Pancreas (tissue), 10 donors: ENCODE measurements at regions not wholly inside any gene's neighbourhood (a gene's known extent, or its start where the extent isn't known, plus 50 kb on each side); places are given as distances from the start of the nearest gene placed in this dataset.
"Not testable (repeated sequence)": the region's sequence is repeated elsewhere in the genome, so short reads cannot be mapped to it uniquely, and the experiment has no call there.

Source experiments
- ATAC-seq, 4 donors: fragments of 200-7000 bp; cut with Tn5 transposase; one replicate each; pipeline versions ENCODE4 v1.8.0 to v1.9.1; 2020; ENCODE audit warnings: mild to moderate bottlenecking in 4 of 4, moderate library complexity in 4 of 4
- DNase-seq, 6 donors: peaks; one replicate each; pipeline ENCODE4 v3.0.0-alpha.2; 2020
- FAIRE-seq: peaks from 2 replicates; lab custom pipeline; 2012; peaks lifted over from hg19 to GRCh38; lab: Jason Lieb, UNC
- H3K27ac ChIP-seq, 4 donors: fragments of 200-600 bp; sonication (generic); 1 replicate in 3 of 4; 2 replicates in 1 of 4; pipeline versions ENCODE4 v1.5.0 to v1.8.0; 2020
- H3K27me3 ChIP-seq, 4 donors: fragments of 200-600 bp; one replicate each; pipeline ENCODE4 v1.8.0; 2021
- H3K36me3 ChIP-seq, 3 donors: fragments of 200-600 bp; sonication (generic) in 1 of 3; one replicate each; pipeline versions ENCODE4 v1.5.0 to v1.8.0; 2020 to 2021
- H3K4me1 ChIP-seq, 3 donors: fragments of 200-600 bp; one replicate each; pipeline ENCODE4 v1.8.0; 2021
- H3K4me3 ChIP-seq, 4 donors: fragments of 200-600 bp; sonication (generic) in 2 of 4; one replicate each; pipeline versions ENCODE4 v1.5.0 to v1.8.0; 2020 to 2021
- H3K9me3 ChIP-seq, 4 donors: fragments of 200-600 bp; one replicate each; pipeline ENCODE4 v1.8.0; 2021
- WGBS, 2 donors: extraction: QIAGEN DNeasy Blood & Tissue Kit; methylation state at CpG; one replicate each; pipeline ENCODE4 v1.1.7; 2013; 5-methylcytosine and 5-hydroxymethylcytosine counted together
- intact Hi-C, 3 donors: fragments of 100-400 bp; cut with DNase I; formaldehyde crosslinking; loops; one replicate each; pipeline versions ENCODE4 v1.11.1 to v1.14.2; 2022
- TF ChIP-seq, protein P1 (sequence below), 4 donors: fragments of 200-600 bp; sonication (generic) in 3 of 4; IDR thresholded peaks; one replicate each; pipeline versions ENCODE4 v1.5.0 to v1.8.0; 2021; ENCODE audit warnings: antibody characterized with exemption in 4 of 4
- donor health status: healthy with polysubstance abuse.
- donor health status: DM: no; HTN: no; CAD: no; lungs with moderate emphysema.
- donor health status: DM: no; HTN: no; CAD: no.
- donor health status: control.
- donor health status: control.
- donor health status: Bipolar disorder and iron deficiency.
- donor health status: DM: yes; HTN: yes; CAD: no.
- donor health status: DM: no; HTN: no; CAD: no.
- donor health status: DM: no; HTN: no; CAD: no.
- donor health status: DM: yes; HTN: yes; CAD: no.

GRCh38 chr3:159674583-159674982, 314.1 kb upstream of the IL12A start:
- ATAC-seq (no peak), DNase-seq (no peak), FAIRE-seq (no peak)
- Histone ChIP-seq H3K9me3 (no peaks in the 10 kb centered on the region), H3K27ac (no peak overlapping the region), H3K4me3 (no peak overlapping the region), H3K36me3 (no peaks in the 10 kb centered on the region), H3K4me1 (no peaks in the 10 kb centered on the region), H3K27me3 (no peaks in the 10 kb centered on the region)
- intact Hi-C loops, result no loop called here
- TF ChIP-seq, protein P1, sequence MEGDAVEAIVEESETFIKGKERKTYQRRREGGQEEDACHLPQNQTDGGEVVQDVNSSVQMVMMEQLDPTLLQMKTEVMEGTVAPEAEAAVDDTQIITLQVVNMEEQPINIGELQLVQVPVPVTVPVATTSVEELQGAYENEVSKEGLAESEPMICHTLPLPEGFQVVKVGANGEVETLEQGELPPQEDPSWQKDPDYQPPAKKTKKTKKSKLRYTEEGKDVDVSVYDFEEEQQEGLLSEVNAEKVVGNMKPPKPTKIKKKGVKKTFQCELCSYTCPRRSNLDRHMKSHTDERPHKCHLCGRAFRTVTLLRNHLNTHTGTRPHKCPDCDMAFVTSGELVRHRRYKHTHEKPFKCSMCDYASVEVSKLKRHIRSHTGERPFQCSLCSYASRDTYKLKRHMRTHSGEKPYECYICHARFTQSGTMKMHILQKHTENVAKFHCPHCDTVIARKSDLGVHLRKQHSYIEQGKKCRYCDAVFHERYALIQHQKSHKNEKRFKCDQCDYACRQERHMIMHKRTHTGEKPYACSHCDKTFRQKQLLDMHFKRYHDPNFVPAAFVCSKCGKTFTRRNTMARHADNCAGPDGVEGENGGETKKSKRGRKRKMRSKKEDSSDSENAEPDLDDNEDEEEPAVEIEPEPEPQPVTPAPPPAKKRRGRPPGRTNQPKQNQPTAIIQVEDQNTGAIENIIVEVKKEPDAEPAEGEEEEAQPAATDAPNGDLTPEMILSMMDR (IDR thresholded peaks at IDR 0.05), result no peak
- 64 to 90% methylated on average over 2 of the region's 2 CpGs for WGBS, 2 donors

DNA sequence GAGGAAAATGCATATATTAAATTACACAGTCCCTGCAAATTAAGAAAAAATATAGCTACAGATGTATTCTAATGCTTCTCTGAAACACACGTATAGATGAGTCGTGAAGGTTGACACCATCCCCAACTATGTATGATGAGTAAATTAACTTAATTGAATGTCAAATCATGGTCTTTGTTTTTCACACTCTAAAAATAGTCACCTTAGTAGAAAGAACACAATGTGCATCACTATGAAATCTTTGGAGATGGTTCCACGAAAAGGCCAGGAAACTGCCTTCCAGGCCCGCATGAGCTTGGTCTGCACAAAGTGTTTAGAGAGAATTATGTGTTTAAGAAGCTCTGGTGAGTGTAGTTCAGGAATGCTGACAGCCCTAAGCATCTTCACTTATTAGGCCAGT, 313.4 kb upstream of the IL12A start:
- intact Hi-C loops, result no loop called here
- DNase-seq (no peak), ATAC-seq (no peak), FAIRE-seq (no peak)
- H3K9me3 ChIP-seq, result no peaks in the 10 kb centered on the region
- no peaks in the 10 kb centered on the region for H3K36me3 ChIP-seq
- 77 to 84% methylated on average over 4 of the region's 4 CpGs for WGBS, 2 donors
- TF ChIP-seq, protein P1 (IDR thresholded peaks at IDR 0.05), result no peak
- H3K27ac ChIP-seq, result no peak overlapping the region
- no peaks in the 10 kb centered on the region for H3K4me1 ChIP-seq
- H3K4me3 ChIP-seq, result no peak overlapping the region
- no peaks in the 10 kb centered on the region for H3K27me3 ChIP-seq

GRCh38 chr3:159679900-159680299, 308.7 kb upstream of the IL12A start:
- FAIRE-seq, result no peak
- 75 to 81% methylated on average over 11 of the region's 11 CpGs for WGBS, 2 donors
- intact Hi-C loops, result no loop called here

DNA sequence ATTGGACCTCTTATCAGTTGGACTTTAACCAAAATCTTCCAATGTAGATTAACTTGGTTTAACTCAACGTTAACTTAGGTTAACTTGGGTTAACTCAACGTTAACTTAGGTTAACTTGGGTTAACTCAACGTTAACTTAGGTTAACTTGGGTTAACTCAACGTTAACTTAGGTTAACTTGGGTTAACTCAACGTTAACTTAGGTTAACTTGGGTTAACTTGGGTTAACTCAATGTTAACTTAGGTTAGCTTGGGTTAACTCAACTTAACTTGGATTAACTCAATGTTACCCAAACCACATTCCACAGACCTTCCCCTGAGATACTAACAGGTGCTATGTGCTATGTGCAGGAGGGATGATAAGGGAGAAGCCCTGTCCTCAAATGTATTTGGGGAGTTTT, 306.9 kb upstream of the IL12A start:
- intact Hi-C loops, H3K36me3 ChIP-seq, H3K4me3 ChIP-seq, H3K4me1 ChIP-seq, FAIRE-seq, DNase-seq, H3K27ac ChIP-seq, H3K9me3 ChIP-seq, ATAC-seq, H3K27me3 ChIP-seq: not testable (repeated sequence)
- 26 to 34% methylated on average over 5 of the region's 5 CpGs for WGBS, 2 donors

More at GRCh38 chr3:159679900-159680299, 308.7 kb upstream of the IL12A start:
- Histone ChIP-seq H3K27me3 (no peaks in the 10 kb centered on the region), H3K9me3 (no peaks in the 10 kb centered on the region), H3K27ac (no peak overlapping the region), H3K4me3 (no peak overlapping the region), H3K4me1 (no peaks in the 10 kb centered on the region), H3K36me3 (no peaks in the 10 kb centered on the region)
- no peak for ATAC-seq
- TF ChIP-seq, protein P1 (IDR thresholded peaks at IDR 0.05), result no peak
- no peak for DNase-seq

GRCh38 chr3:159685801-159686200, 302.8 kb upstream of the IL12A start:
- FAIRE-seq (no peak), ATAC-seq (no peak), DNase-seq (no peak)
- intact Hi-C loops, result no loop called here
- TF ChIP-seq, protein P1 (IDR thresholded peaks at IDR 0.05), result no peak
- Histone ChIP-seq H3K27ac (no peak overlapping the region), H3K4me1 (no peaks in the 10 kb centered on the region), H3K36me3 (no peaks in the 10 kb centered on the region), H3K4me3 (no peak overlapping the region), H3K9me3 (no peaks in the 10 kb centered on the region), H3K27me3 (no peaks in the 10 kb centered on the region)

DNA sequence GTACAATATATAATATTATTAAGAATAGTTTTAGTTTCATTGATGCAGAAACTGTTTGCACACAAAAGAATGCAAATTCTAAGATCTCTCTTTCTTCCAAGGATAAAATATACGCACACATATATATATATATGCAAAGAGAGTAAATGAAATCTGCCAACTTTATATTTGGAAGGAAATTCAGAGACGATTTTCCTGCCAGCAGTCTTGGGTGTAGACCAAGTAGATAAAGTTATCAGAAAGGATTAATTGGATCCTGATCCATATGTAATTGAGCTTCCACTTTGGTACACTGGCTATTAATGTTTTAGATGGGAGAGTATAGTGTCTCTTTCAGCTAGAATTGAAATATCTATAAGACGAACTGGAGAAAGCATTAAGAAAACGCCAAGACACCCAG, 295.4 kb upstream of the IL12A start:
- intact Hi-C loops, result no loop called here
- TF ChIP-seq, protein P1 (IDR thresholded peaks at IDR 0.05), result no peak
- no peaks in the 10 kb centered on the region for H3K9me3 ChIP-seq
- H3K27me3 ChIP-seq, result no peaks in the 10 kb centered on the region
- H3K27ac ChIP-seq, result no peak overlapping the region
- no peaks in the 10 kb centered on the region for H3K4me1 ChIP-seq
- FAIRE-seq, result no peak
- no peaks in the 10 kb centered on the region for H3K36me3 ChIP-seq
- DNase-seq, result no peak
- no peak for ATAC-seq
- 45 to 58% methylated on average over 4 of the region's 4 CpGs for WGBS, 2 donors
- no peak overlapping the region for H3K4me3 ChIP-seq
